SK-N-SH treated with all-trans-retinoic acid at 6 μM for 48 hours (cell line): ENCODE measurements at regions not wholly inside any gene's neighbourhood (a gene's known extent, or its start where the extent isn't known, plus 50 kb on each side); places are given as distances from the start of the nearest gene placed in this dataset.

Source experiments
- ATAC-seq: fragments of 200-7000 bp; cut with Tn5 transposase; 3 replicates; pipeline ENCODE4 v1.9.1; 2020; ENCODE audit warnings: mild to moderate bottlenecking, moderate library complexity
- BACH2 ChIP-seq: fragments of 250-450 bp; sonication (Bioruptor Pico); IDR thresholded peaks from 2 replicates; pipeline ENCODE4 v1.9.0; 2021; ENCODE audit warnings: mild to moderate bottlenecking, borderline replicate concordance
- CSDC2 ChIP-seq: fragments of 250-450 bp; sonication (Bioruptor Pico); IDR thresholded peaks from 2 replicates; pipeline ENCODE4 v1.5.0; 2020; ENCODE audit warnings: mild to moderate bottlenecking, moderate library complexity
- CSRNP3 ChIP-seq: fragments of 250-450 bp; sonication (Bioruptor Pico); IDR thresholded peaks from 2 replicates; pipeline ENCODE4 v1.5.1; 2021; ENCODE audit warnings: mild to moderate bottlenecking, moderate library complexity
- ESRRG ChIP-seq: fragments of 250-450 bp; sonication (Bioruptor Pico); IDR thresholded peaks from 2 replicates; pipeline ENCODE4 v1.6.1; 2021; ENCODE audit warnings: mild to moderate bottlenecking
- GLIS3 ChIP-seq: fragments of 250-450 bp; sonication (Bioruptor Pico); IDR thresholded peaks from 2 replicates; pipeline ENCODE4 v1.5.0; 2020; ENCODE audit warnings: mild to moderate bottlenecking, moderate library complexity
- ISL1 ChIP-seq: fragments of 250-450 bp; sonication (Bioruptor Pico); IDR thresholded peaks from 2 replicates; pipeline ENCODE4 v2.1.2; 2022; ENCODE audit warnings: mild to moderate bottlenecking, moderate library complexity
- OSR1 ChIP-seq: fragments of 250-450 bp; sonication (Bioruptor Pico); IDR thresholded peaks from 2 replicates; pipeline ENCODE4 v1.8.0; 2022; ENCODE audit warnings: moderate library complexity, mild to moderate bottlenecking, inconsistent platforms
- PPARA ChIP-seq: fragments of 250-450 bp; sonication (Bioruptor Pico); IDR thresholded peaks from 2 replicates; pipeline ENCODE4 v1.5.0; 2020; ENCODE audit warnings: mild to moderate bottlenecking, borderline replicate concordance
- RARB ChIP-seq: fragments of 250-450 bp; sonication (Bioruptor Pico); IDR thresholded peaks from 2 replicates; pipeline ENCODE4 v1.8.0; 2021; ENCODE audit warnings: mild to moderate bottlenecking, moderate library complexity
- TCF4 ChIP-seq: fragments of 250-450 bp; sonication (Bioruptor Pico); IDR thresholded peaks from 2 replicates; pipeline ENCODE4 v1.8.0; 2021; ENCODE audit warnings: mild to moderate bottlenecking, moderate library complexity, borderline replicate concordance
- TOX ChIP-seq: fragments of 250-450 bp; sonication (Bioruptor Pico); IDR thresholded peaks from 2 replicates; pipeline ENCODE4 v1.8.0; 2021; ENCODE audit warnings: mild to moderate bottlenecking, moderate library complexity, borderline replicate concordance
- ZC3H10 ChIP-seq: fragments of 250-450 bp; sonication (Bioruptor Pico); IDR thresholded peaks from 2 replicates; pipeline ENCODE4 v1.5.1; 2021; ENCODE audit warnings: mild to moderate bottlenecking, moderate library complexity
- ZFP3 ChIP-seq: fragments of 250-450 bp; sonication (Bioruptor Pico); IDR thresholded peaks from 2 replicates; pipeline ENCODE4 v1.5.0; 2020; ENCODE audit warnings: mild to moderate bottlenecking, moderate library complexity
- ZFP30 ChIP-seq: fragments of 450-650 bp; formaldehyde crosslinking; IDR thresholded peaks from 2 replicates; pipeline ENCODE4 v1.5.0; 2022; ENCODE audit warnings: mild to moderate bottlenecking, moderate library complexity
- ZNF565 ChIP-seq: fragments of 450-650 bp; formaldehyde crosslinking; conservative IDR thresholded peaks from 2 replicates; pipeline ENCODE4 v1.5.0; 2020; ENCODE audit warnings: low read depth, mild to moderate bottlenecking, moderate library complexity
- ZNF70 ChIP-seq: fragments of 450-650 bp; formaldehyde crosslinking; IDR thresholded peaks from 2 replicates; pipeline ENCODE4 v1.5.0; 2020; ENCODE audit warnings: mild to moderate bottlenecking, moderate library complexity
- ZNF8 ChIP-seq: fragments of 450-650 bp; formaldehyde crosslinking; IDR thresholded peaks from 2 replicates; pipeline ENCODE4 v1.5.0; 2020; ENCODE audit warnings: mild to moderate bottlenecking, moderate library complexity
- TF ChIP-seq, protein P1 (sequence below): fragments of 250-450 bp; sonication (Bioruptor Pico); IDR thresholded peaks from 2 replicates; pipeline ENCODE4 v1.8.0; 2021; ENCODE audit warnings: low read depth, mild to moderate bottlenecking, moderate library complexity, borderline replicate concordance
- TF ChIP-seq, protein P2 (sequence below): fragments of 250-450 bp; sonication (Bioruptor Pico); IDR thresholded peaks from 2 replicates; pipeline ENCODE4 v1.5.1; 2020; ENCODE audit warnings: low read depth, mild to moderate bottlenecking, moderate library complexity
- TF ChIP-seq, protein P3 (sequence below): fragments of 250-450 bp; sonication (Bioruptor Pico); IDR thresholded peaks from 2 replicates; pipeline ENCODE4 v1.8.0; 2020; ENCODE audit warnings: mild to moderate bottlenecking, moderate library complexity, borderline replicate concordance

DNA sequence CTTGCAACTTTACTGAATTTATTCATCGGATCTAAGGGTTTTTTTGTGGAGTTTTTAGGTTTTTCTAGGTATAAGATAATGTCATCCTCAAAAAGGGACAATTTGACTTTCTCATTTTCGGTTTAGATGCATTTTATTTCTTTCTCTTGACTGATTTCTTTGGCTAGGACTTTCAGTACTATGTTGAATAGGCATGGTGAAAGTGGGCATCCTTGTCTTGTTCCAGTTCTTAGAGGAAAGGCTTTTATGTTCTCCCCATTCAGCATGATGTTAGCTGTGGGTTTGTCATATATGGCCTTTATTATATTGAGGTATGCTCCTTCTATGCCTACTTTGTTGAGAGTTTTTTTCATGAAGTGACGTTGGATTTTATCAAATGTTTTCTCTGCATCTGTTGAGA is 106.7 kb downstream of the FAM43A start (continued):
- TF ChIP-seq ZNF565 (CRISPR knock-in tag) = no peak
- TF ChIP-seq, protein P1, sequence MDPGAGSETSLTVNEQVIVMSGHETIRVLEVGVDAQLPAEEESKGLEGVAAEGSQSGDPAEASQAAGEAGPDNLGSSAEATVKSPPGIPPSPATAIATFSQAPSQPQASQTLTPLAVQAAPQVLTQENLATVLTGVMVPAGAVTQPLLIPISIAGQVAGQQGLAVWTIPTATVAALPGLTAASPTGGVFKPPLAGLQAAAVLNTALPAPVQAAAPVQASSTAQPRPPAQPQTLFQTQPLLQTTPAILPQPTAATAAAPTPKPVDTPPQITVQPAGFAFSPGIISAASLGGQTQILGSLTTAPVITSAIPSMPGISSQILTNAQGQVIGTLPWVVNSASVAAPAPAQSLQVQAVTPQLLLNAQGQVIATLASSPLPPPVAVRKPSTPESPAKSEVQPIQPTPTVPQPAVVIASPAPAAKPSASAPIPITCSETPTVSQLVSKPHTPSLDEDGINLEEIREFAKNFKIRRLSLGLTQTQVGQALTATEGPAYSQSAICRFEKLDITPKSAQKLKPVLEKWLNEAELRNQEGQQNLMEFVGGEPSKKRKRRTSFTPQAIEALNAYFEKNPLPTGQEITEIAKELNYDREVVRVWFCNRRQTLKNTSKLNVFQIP (CRISPR knock-in tag) = no peak
- TF ChIP-seq, protein P2, sequence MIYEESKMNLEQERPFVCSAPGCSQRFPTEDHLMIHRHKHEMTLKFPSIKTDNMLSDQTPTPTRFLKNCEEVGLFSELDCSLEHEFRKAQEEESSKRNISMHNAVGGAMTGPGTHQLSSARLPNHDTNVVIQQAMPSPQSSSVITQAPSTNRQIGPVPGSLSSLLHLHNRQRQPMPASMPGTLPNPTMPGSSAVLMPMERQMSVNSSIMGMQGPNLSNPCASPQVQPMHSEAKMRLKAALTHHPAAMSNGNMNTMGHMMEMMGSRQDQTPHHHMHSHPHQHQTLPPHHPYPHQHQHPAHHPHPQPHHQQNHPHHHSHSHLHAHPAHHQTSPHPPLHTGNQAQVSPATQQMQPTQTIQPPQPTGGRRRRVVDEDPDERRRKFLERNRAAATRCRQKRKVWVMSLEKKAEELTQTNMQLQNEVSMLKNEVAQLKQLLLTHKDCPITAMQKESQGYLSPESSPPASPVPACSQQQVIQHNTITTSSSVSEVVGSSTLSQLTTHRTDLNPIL (CRISPR knock-in tag) = no peak
- no peak for TF ChIP-seq RARB (CRISPR knock-in tag)
- TF ChIP-seq ZFP30 (CRISPR knock-in tag) = no peak
- TF ChIP-seq, all 23 proteins: peak for 0

DNA sequence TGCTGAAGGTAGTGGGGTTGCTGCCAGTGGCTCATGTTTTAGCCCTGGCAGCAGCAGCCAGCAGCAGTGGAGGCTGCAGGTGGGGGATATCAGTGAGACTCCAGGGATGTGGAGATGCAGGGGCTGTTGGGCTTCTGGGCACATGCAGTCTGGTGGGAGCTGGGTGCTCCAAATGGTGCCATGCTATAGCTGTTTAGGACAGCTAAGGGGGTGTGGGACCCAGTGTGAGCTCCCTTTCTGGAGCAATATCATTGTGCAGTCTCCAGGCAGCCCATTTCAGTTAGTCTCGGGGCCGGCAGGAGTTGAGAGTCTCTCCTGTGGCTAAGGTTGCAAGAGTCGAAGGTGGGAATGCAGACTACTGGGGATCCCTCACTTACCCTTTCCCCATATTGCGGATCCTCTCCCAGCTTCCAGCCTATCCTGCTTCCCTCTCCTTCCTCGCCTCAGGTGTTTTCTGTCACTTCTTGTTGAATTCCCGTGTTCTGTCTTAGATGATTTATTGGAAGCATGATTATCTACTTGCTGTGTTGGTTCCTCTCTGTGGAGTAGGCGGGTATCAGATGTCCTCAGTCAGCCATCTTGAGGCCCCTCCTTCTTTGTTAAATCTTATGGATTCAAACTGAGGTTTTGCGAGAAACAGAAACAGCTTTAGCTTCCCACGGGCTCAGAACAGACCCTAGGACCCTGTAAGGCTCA is 112.0 kb downstream of the FAM43A start:
- TF ChIP-seq ESRRG (CRISPR knock-in tag) (no peak), ZC3H10 (no peak), CSRNP3 (no peak), ZFP30 (CRISPR knock-in tag) (no peak), ISL1 (CRISPR knock-in tag) (no peak), PPARA (no peak), BACH2 (CRISPR knock-in tag) (no peak), OSR1 (CRISPR knock-in tag) (no peak), TOX (no peak), GLIS3 (no peak), ZFP3 (CRISPR knock-in tag) (no peak), ZNF70 (CRISPR knock-in tag) (no peak)
- TF ChIP-seq, protein P1 (CRISPR knock-in tag) = no peak
- TF ChIP-seq, protein P2 (CRISPR knock-in tag) = no peak
- TF ChIP-seq, protein P3, sequence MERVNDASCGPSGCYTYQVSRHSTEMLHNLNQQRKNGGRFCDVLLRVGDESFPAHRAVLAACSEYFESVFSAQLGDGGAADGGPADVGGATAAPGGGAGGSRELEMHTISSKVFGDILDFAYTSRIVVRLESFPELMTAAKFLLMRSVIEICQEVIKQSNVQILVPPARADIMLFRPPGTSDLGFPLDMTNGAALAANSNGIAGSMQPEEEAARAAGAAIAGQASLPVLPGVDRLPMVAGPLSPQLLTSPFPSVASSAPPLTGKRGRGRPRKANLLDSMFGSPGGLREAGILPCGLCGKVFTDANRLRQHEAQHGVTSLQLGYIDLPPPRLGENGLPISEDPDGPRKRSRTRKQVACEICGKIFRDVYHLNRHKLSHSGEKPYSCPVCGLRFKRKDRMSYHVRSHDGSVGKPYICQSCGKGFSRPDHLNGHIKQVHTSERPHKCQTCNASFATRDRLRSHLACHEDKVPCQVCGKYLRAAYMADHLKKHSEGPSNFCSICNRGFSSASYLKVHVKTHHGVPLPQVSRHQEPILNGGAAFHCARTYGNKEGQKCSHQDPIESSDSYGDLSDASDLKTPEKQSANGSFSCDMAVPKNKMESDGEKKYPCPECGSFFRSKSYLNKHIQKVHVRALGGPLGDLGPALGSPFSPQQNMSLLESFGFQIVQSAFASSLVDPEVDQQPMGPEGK = no peak
- ATAC-seq = no peak

DNA sequence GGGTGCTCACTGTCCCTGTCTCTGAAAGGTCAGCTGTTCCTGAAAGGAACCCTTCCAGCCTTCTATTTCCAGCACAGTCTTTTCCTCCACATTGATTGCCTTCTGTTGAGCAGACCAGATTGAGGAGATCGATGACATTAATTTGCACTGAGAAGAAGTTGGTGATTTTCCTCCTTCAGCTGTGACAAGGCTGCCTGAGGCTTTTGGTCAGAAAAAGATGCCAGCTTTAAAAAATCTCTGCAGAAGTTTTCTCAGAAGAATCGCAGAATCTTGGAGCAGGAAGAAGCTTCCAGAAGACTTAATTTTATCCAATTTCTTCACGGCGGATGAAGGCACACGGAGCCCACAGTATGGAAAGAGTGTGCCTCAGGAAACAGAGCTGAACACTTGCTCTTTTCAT is 112.8 kb downstream of the FAM43A start:
- TF ChIP-seq ISL1 (CRISPR knock-in tag) = no peak
- no peak for TF ChIP-seq GLIS3
- TF ChIP-seq, protein P2 (CRISPR knock-in tag) = no peak
- no peak for TF ChIP-seq ESRRG (CRISPR knock-in tag)
- no peak for TF ChIP-seq RARB (CRISPR knock-in tag)
- TF ChIP-seq ZNF565 (CRISPR knock-in tag) = no peak
- no peak for TF ChIP-seq ZNF8 (CRISPR knock-in tag)
- TF ChIP-seq TOX = no peak
- TF ChIP-seq, protein P3 = no peak
- TF ChIP-seq, protein P1 (CRISPR knock-in tag) = no peak
- no peak for TF ChIP-seq TCF4
- TF ChIP-seq CSDC2 = no peak
- no peak for TF ChIP-seq OSR1 (CRISPR knock-in tag)
- TF ChIP-seq, all 23 proteins: peak for 0
- no peak for ATAC-seq
